ENCODE measurements at regions not wholly inside any gene's neighbourhood (a gene's known extent, or its start where the extent isn't known, plus 50 kb on each side); places are given as distances from the start of the nearest gene placed in this dataset.
"Not testable (repeated sequence)": the region's sequence is repeated elsewhere in the genome, so short reads cannot be mapped to it uniquely, and the experiment has no call there.

GRCh38 chr4:4107411-4108107 is 119.2 kb downstream of the OTOP1 start:
- DNase-seq (ENCODE audit: low read depth in 4 of 4, low spot score in 3 of 4) = peak; percentile 4 to 31 (median 16)

GRCh38 chr4:4115381-4115780 is 111.3 kb downstream of the OTOP1 start:
- not testable (repeated sequence) for DNase-seq (ENCODE audit: low read depth in 4 of 4, low spot score in 3 of 4)

GRCh38 chr4:4116901-4117300 is 109.8 kb downstream of the OTOP1 start:
- DNase-seq (ENCODE audit: low read depth in 4 of 4, low spot score in 3 of 4) = not testable (repeated sequence)

GRCh38 chr4:4134368-4134767 is 92.4 kb downstream of the OTOP1 start:
- DNase-seq (ENCODE audit: low read depth in 4 of 4, low spot score in 3 of 4) = not testable (repeated sequence)

- DNase-seq (ENCODE audit: low read depth in 4 of 4, low spot score in 3 of 4) = not testable (repeated sequence)
Observed at GRCh38 chr4:4136621-4137020, 90.1 kb downstream of the OTOP1 start.
